ENCODE measurements at regions not wholly inside any gene's neighbourhood (a gene's known extent, or its start where the extent isn't known, plus 50 kb on each side); places are given as distances from the start of the nearest gene placed in this dataset.

- no peak overlapping the region for H2BK5ac ChIP-seq (ENCODE audit: low read depth, low read length, poor library complexity, severe bottlenecking)
- H4K91ac ChIP-seq (ENCODE audit: low read length), result peak overlapping the region; percentile 3
- peak overlapping the region; percentile 20 for H2AFZ ChIP-seq (ENCODE audit: low read depth, low read length)
- H3K4me1 ChIP-seq (ENCODE audit: control insufficient read depth, insufficient read depth, low read depth, low read length), result peaks cover 33% of the 10 kb centered on the region
- no peak overlapping the region for H2AK5ac ChIP-seq (ENCODE audit: low read length, severe bottlenecking)
- peaks cover 0 to 12% of the 10 kb centered on the region in 2 experiments for H3K27me3 ChIP-seq (ENCODE audit: control insufficient read depth in 1 of 2, insufficient read depth in 1 of 2, low read length in 2 of 2)
- H3K14ac ChIP-seq (ENCODE audit: low read length in 2 of 2), result no peak overlapping the region
- peak overlapping the region; percentile 72 for H3K4me2 ChIP-seq (ENCODE audit: low read length, poor library complexity, severe bottlenecking)
- peak; percentile 74 for DNase-seq
- WGBS, result 8% methylated on average over 22 of the region's 27 CpGs
- no peak overlapping the region for H2BK15ac ChIP-seq (ENCODE audit: low read depth, poor library complexity, severe bottlenecking)
- no peaks in the 10 kb centered on the region for H3K79me1 ChIP-seq (replicated peaks; ENCODE audit: low read length, poor library complexity, severe bottlenecking)
- H3K9me3 ChIP-seq (ENCODE audit: control insufficient read depth, low read length), result no peaks in the 10 kb centered on the region
- peak overlapping the region; percentile 26 to 66 for H3K4me3 ChIP-seq (ENCODE audit: insufficient read depth in 1 of 2, low read depth in 1 of 2, low read length in 2 of 2)
- H3K9ac ChIP-seq (ENCODE audit: low read length), result peak overlapping the region; percentile 78
- H3K27ac ChIP-seq (ENCODE audit: low read length, poor library complexity, severe bottlenecking), result no peak overlapping the region
- H3K4ac ChIP-seq (ENCODE audit: low read depth in 1 of 2, low read length in 2 of 2), result peak overlapping the region in 1 of 2 experiments; percentile 76
- peak overlapping the region; percentile 31 to 59 for H3K18ac ChIP-seq (ENCODE audit: low read depth in 1 of 2, low read length in 2 of 2)
- peak overlapping the region; percentile 75 for H4K8ac ChIP-seq (ENCODE audit: low read length)
- H3K23ac ChIP-seq (ENCODE audit: low read length in 2 of 2), result peak overlapping the region in 1 of 2 experiments; percentile 47
- no peaks in the 10 kb centered on the region for H3K36me3 ChIP-seq (ENCODE audit: control insufficient read depth in 1 of 2, insufficient read depth in 2 of 2, low read depth in 1 of 2, low read length in 2 of 2)
- no peak overlapping the region for H2BK120ac ChIP-seq (ENCODE audit: low read depth, low read length)
- H2BK12ac ChIP-seq (ENCODE audit: low read length in 2 of 2), result peak overlapping the region in 1 of 2 experiments; percentile 66
These were observed 85.6 kb upstream of the TAF1B start for GRCh38 chr2:9757501-9758264.

GRCh38 chr2:9758741-9759140 is 84.5 kb upstream of the TAF1B start:
- 84% methylated on average over 5 of the region's 5 CpGs for WGBS
- H2AFZ ChIP-seq (ENCODE audit: low read depth, low read length), result no peak overlapping the region
- no peak overlapping the region for H4K8ac ChIP-seq (ENCODE audit: low read length)
- no peak overlapping the region for H2BK15ac ChIP-seq (ENCODE audit: low read depth, poor library complexity, severe bottlenecking)
- H3K9me3 ChIP-seq (ENCODE audit: control insufficient read depth, low read length), result no peaks in the 10 kb centered on the region
- H3K4ac ChIP-seq (ENCODE audit: low read depth in 1 of 2, low read length in 2 of 2), result no peak overlapping the region
- H3K36me3 ChIP-seq (ENCODE audit: control insufficient read depth in 1 of 2, insufficient read depth in 2 of 2, low read depth in 1 of 2, low read length in 2 of 2), result no peaks in the 10 kb centered on the region
- no peak for DNase-seq
- no peak overlapping the region for H2BK5ac ChIP-seq (ENCODE audit: low read depth, low read length, poor library complexity, severe bottlenecking)
- H3K4me3 ChIP-seq (ENCODE audit: insufficient read depth in 1 of 2, low read depth in 1 of 2, low read length in 2 of 2), result no peak overlapping the region
- peaks cover 26% of the 10 kb centered on the region for H3K4me1 ChIP-seq (ENCODE audit: control insufficient read depth, insufficient read depth, low read depth, low read length)
- H3K18ac ChIP-seq (ENCODE audit: low read depth in 1 of 2, low read length in 2 of 2), result peak overlapping the region in 1 of 2 experiments; percentile 48
- no peak overlapping the region for H3K9ac ChIP-seq (ENCODE audit: low read length)
- H2BK120ac ChIP-seq (ENCODE audit: low read depth, low read length), result no peak overlapping the region
- H3K27me3 ChIP-seq (ENCODE audit: control insufficient read depth in 1 of 2, insufficient read depth in 1 of 2, low read length in 2 of 2), result peaks cover 0 to 12% of the 10 kb centered on the region in 2 experiments
- no peak overlapping the region for H3K23ac ChIP-seq (ENCODE audit: low read length in 2 of 2)
- no peak overlapping the region for H2AK5ac ChIP-seq (ENCODE audit: low read length, severe bottlenecking)
- H3K14ac ChIP-seq (ENCODE audit: low read length in 2 of 2), result no peak overlapping the region
- H3K27ac ChIP-seq (ENCODE audit: low read length, poor library complexity, severe bottlenecking), result no peak overlapping the region
- no peaks in the 10 kb centered on the region for H3K79me1 ChIP-seq (replicated peaks; ENCODE audit: low read length, poor library complexity, severe bottlenecking)
- H3K4me2 ChIP-seq (ENCODE audit: low read length, poor library complexity, severe bottlenecking), result no peak overlapping the region
- no peak overlapping the region for H2BK12ac ChIP-seq (ENCODE audit: low read length in 2 of 2)
- H4K91ac ChIP-seq (ENCODE audit: low read length), result peak overlapping the region; percentile 8

- H4K8ac ChIP-seq (ENCODE audit: low read length), result no peak overlapping the region
- WGBS, result 81% methylated on average over 4 of the region's 4 CpGs
- H3K79me1 ChIP-seq (replicated peaks; ENCODE audit: low read length, poor library complexity, severe bottlenecking), result no peaks in the 10 kb centered on the region
- H3K23ac ChIP-seq (ENCODE audit: low read length in 2 of 2), result no peak overlapping the region
- DNase-seq, result no peak
- no peak overlapping the region for H3K9ac ChIP-seq (ENCODE audit: low read length)
- H2BK120ac ChIP-seq (ENCODE audit: low read depth, low read length), result no peak overlapping the region
- no peak overlapping the region for H2BK15ac ChIP-seq (ENCODE audit: low read depth, poor library complexity, severe bottlenecking)
- no peak overlapping the region for H2BK5ac ChIP-seq (ENCODE audit: low read depth, low read length, poor library complexity, severe bottlenecking)
- no peak overlapping the region for H3K27ac ChIP-seq (ENCODE audit: low read length, poor library complexity, severe bottlenecking)
- H3K18ac ChIP-seq (ENCODE audit: low read depth in 1 of 2, low read length in 2 of 2), result no peak overlapping the region
- no peaks in the 10 kb centered on the region for H3K9me3 ChIP-seq (ENCODE audit: control insufficient read depth, low read length)
- no peak overlapping the region for H3K4ac ChIP-seq (ENCODE audit: low read depth in 1 of 2, low read length in 2 of 2)
- no peak overlapping the region for H3K4me2 ChIP-seq (ENCODE audit: low read length, poor library complexity, severe bottlenecking)
- no peak overlapping the region for H2AFZ ChIP-seq (ENCODE audit: low read depth, low read length)
- no peak overlapping the region for H4K91ac ChIP-seq (ENCODE audit: low read length)
- H2AK5ac ChIP-seq (ENCODE audit: low read length, severe bottlenecking), result no peak overlapping the region
- no peak overlapping the region for H2BK12ac ChIP-seq (ENCODE audit: low read length in 2 of 2)
- H3K14ac ChIP-seq (ENCODE audit: low read length in 2 of 2), result no peak overlapping the region
- H3K4me3 ChIP-seq (ENCODE audit: insufficient read depth in 1 of 2, low read depth in 1 of 2, low read length in 2 of 2), result no peak overlapping the region
- peaks cover 18% of the 10 kb centered on the region for H3K4me1 ChIP-seq (ENCODE audit: control insufficient read depth, insufficient read depth, low read depth, low read length)
- H3K36me3 ChIP-seq (ENCODE audit: control insufficient read depth in 1 of 2, insufficient read depth in 2 of 2, low read depth in 1 of 2, low read length in 2 of 2), result no peaks in the 10 kb centered on the region
- H3K27me3 ChIP-seq (ENCODE audit: control insufficient read depth in 1 of 2, insufficient read depth in 1 of 2, low read length in 2 of 2), result peaks cover 0 to 12% of the 10 kb centered on the region in 2 experiments
These were observed 83.0 kb upstream of the TAF1B start for GRCh38 chr2:9760069-9760901.

- H3K4me2 ChIP-seq (ENCODE audit: low read length, poor library complexity, severe bottlenecking), result no peak overlapping the region
- H3K9me3 ChIP-seq (ENCODE audit: control insufficient read depth, low read length), result no peaks in the 10 kb centered on the region
- no peak overlapping the region for H2AK5ac ChIP-seq (ENCODE audit: low read length, severe bottlenecking)
These were observed 82.4 kb upstream of the TAF1B start for GRCh38 chr2:9760902-9761228.

More at GRCh38 chr2:9760902-9761228, 82.4 kb upstream of the TAF1B start:
- Histone ChIP-seq H2BK5ac (ENCODE audit: low read depth, low read length, poor library complexity, severe bottlenecking) (no peak overlapping the region), H4K8ac (ENCODE audit: low read length) (no peak overlapping the region), H3K23ac (ENCODE audit: low read length in 2 of 2) (no peak overlapping the region), H4K91ac (ENCODE audit: low read length) (no peak overlapping the region), H3K27ac (ENCODE audit: low read length, poor library complexity, severe bottlenecking) (no peak overlapping the region), H3K9ac (ENCODE audit: low read length) (no peak overlapping the region), H3K79me1 (replicated peaks; ENCODE audit: low read length, poor library complexity, severe bottlenecking) (no peaks in the 10 kb centered on the region), H2BK12ac (ENCODE audit: low read length in 2 of 2) (no peak overlapping the region), H3K27me3 (ENCODE audit: control insufficient read depth in 1 of 2, insufficient read depth in 1 of 2, low read length in 2 of 2) (peaks cover 0 to 12% of the 10 kb centered on the region in 2 experiments), H2AFZ (ENCODE audit: low read depth, low read length) (no peak overlapping the region), H3K36me3 (ENCODE audit: control insufficient read depth in 1 of 2, insufficient read depth in 2 of 2, low read depth in 1 of 2, low read length in 2 of 2) (no peaks in the 10 kb centered on the region), H3K14ac (ENCODE audit: low read length in 2 of 2) (no peak overlapping the region), H3K4ac (ENCODE audit: low read depth in 1 of 2, low read length in 2 of 2) (no peak overlapping the region), H2BK120ac (ENCODE audit: low read depth, low read length) (no peak overlapping the region), H3K4me3 (ENCODE audit: insufficient read depth in 1 of 2, low read depth in 1 of 2, low read length in 2 of 2) (no peak overlapping the region), H3K4me1 (ENCODE audit: control insufficient read depth, insufficient read depth, low read depth, low read length) (peaks cover 18% of the 10 kb centered on the region), H2BK15ac (ENCODE audit: low read depth, poor library complexity, severe bottlenecking) (no peak overlapping the region), H3K18ac (ENCODE audit: low read depth in 1 of 2, low read length in 2 of 2) (no peak overlapping the region)
- no peak for DNase-seq
- 95% methylated on average over 7 of the region's 7 CpGs for WGBS
